GM12878 (cell line): ENCODE measurements at regions not wholly inside any gene's neighbourhood (a gene's known extent, or its start where the extent isn't known, plus 50 kb on each side); places are given as distances from the start of the nearest gene placed in this dataset.

Experiments
- ATAC-seq: fragments of 200-7000 bp; cut with Tn5 transposase; 3 replicates; pipeline ENCODE4 v1.9.1; 2020; ENCODE audit warnings: mild to moderate bottlenecking, moderate library complexity
- BruUV-seq: library from RNA; stranded (reverse); fragments of 400-500 nt; replicated peaks from 2 replicates; lab custom pipeline; 2021; lab: Mats Ljungman, UMichigan
- CTCF ChIA-PET: fragments of 300-600 bp; sonication (Branson Sonifier 250); formaldehyde crosslinking; extraction: SDS; loops from one replicate; lab custom pipeline; 2021; ENCODE audit warnings: inconsistent platforms; lab: Yijun Ruan, JAX
- POLR2A ChIA-PET: fragments of 350-600 bp; formaldehyde crosslinking; extraction: SDS; loops from one replicate; lab custom pipeline; 2021; ENCODE audit warnings: inconsistent platforms; lab: Charles Lee
- RAD21 ChIA-PET: fragments of 300-600 bp; sonication (Branson Sonifier 250); formaldehyde crosslinking; loops from one replicate; lab custom pipeline; 2023; ENCODE audit warnings: antibody characterized with exemption; ENCODE audit not compliant: unreplicated experiment; lab: Charles Lee
- SMC1A ChIA-PET: fragments of 300-600 bp; sonication (Branson Sonifier 250); formaldehyde crosslinking; loops from one replicate; lab custom pipeline; 2023; ENCODE audit not compliant: unreplicated experiment, uncharacterized antibody; lab: Charles Lee
- DNase-seq: peaks from one replicate; pipeline ENCODE4 v3.0.0-alpha.2; 2011; ENCODE audit warnings: low read depth, low spot score
- FAIRE-seq: peaks from 3 replicates; lab custom pipeline; 2011; peaks lifted over from hg19 to GRCh38; lab: Jason Lieb, UNC
- H2AFZ ChIP-seq: 2 replicates; pipeline ENCODE4 v1.6.0; 2011; ENCODE audit warnings: low read depth, low read length, control low read depth; ENCODE audit not compliant: control insufficient read depth
- H3K27ac ChIP-seq: 2 replicates; pipeline ENCODE4 v1.5.1; 2011; ENCODE audit warnings: control low read depth; ENCODE audit not compliant: control insufficient read depth, insufficient read depth
- H3K27me3 ChIP-seq, 2 experiments: replicated peaks in 1 of 2; 2 replicates each; pipeline versions ENCODE4 v1.6.0 to v1.6.1; 2011; ENCODE audit warnings: low read length in 1 of 2; ENCODE audit not compliant: control insufficient read depth in 2 of 2, insufficient read depth in 2 of 2
- H3K36me3 ChIP-seq, 2 experiments: 2 replicates each; pipeline ENCODE4 v1.5.1; 2011; ENCODE audit warnings: low read length in 1 of 2; ENCODE audit not compliant: control insufficient read depth in 2 of 2, insufficient read depth in 2 of 2
- H3K4me1 ChIP-seq: 2 replicates; pipeline ENCODE4 v1.6.1; 2011; ENCODE audit warnings: mild to moderate bottlenecking, low read length, moderate library complexity, mixed read lengths; ENCODE audit not compliant: control insufficient read depth, insufficient read depth
- H3K4me2 ChIP-seq: 2 replicates; pipeline ENCODE4 v1.6.0; 2011; ENCODE audit warnings: control low read depth; ENCODE audit not compliant: control insufficient read depth, insufficient read depth
- H3K4me3 ChIP-seq: fragments of 200-600 bp; sonication (generic); 2 replicates; pipeline ENCODE4 v1.5.1; 2016
- H3K79me2 ChIP-seq: 2 replicates; pipeline ENCODE4 v1.6.0; 2011; ENCODE audit warnings: low read length; ENCODE audit not compliant: control insufficient read depth, insufficient read depth
- H3K9ac ChIP-seq: 2 replicates; pipeline ENCODE4 v1.8.0; 2011; ENCODE audit warnings: low read length, control low read depth, mixed read lengths; ENCODE audit not compliant: control insufficient read depth, insufficient read depth
- H3K9me3 ChIP-seq: replicated peaks from 3 replicates; pipeline ENCODE4 v1.5.1; 2011; ENCODE audit warnings: mild to moderate bottlenecking, low read length; ENCODE audit not compliant: control insufficient read depth, insufficient read depth
- H4K20me1 ChIP-seq: 2 replicates; pipeline ENCODE4 v1.6.0; 2011; ENCODE audit not compliant: control insufficient read depth, insufficient read depth
- ELK1 ChIP-seq: IDR thresholded peaks from 2 replicates; pipeline ENCODE4 v1.6.1; 2012; ENCODE audit warnings: low read depth, low read length, improper control_type of control experiment
- EZH2 ChIP-seq: IDR thresholded peaks from 2 replicates; pipeline ENCODE4 v1.6.1; 2012; ENCODE audit warnings: low read depth, mild to moderate bottlenecking, control low read depth, inconsistent platforms, low read length, borderline replicate concordance; ENCODE audit not compliant: control insufficient read depth
- HDAC6 ChIP-seq: fragments of 200-600 bp; sonication (generic); IDR thresholded peaks from one replicate; pipeline ENCODE4 v1.8.0; 2017; ENCODE audit warnings: antibody characterized with exemption; ENCODE audit not compliant: unreplicated experiment
- IKZF1 ChIP-seq: fragments of 450-650 bp; conservative IDR thresholded peaks from 2 replicates; pipeline ENCODE4 v1.6.1; 2017; ENCODE audit warnings: antibody characterized with exemption, mild to moderate bottlenecking
- WGBS: methylation state at CpG from one replicate; pipeline ENCODE4 v1.1.6; 2016; ENCODE audit warnings: low lambda C conversion rate; ENCODE audit not compliant: insufficient replicate concordance, insufficient coverage; ENCODE audit errors: missing lambda C conversion rate; 5-methylcytosine and 5-hydroxymethylcytosine counted together
- in situ Hi-C: fragments of 300-500 bp; cut with MboI; formaldehyde crosslinking; loops from 9 replicates; pipeline ENCODE4 v1.14.3; 2018; ENCODE audit warnings: mixed read lengths
- intact Hi-C: fragments of 100-400 bp; cut with micrococcal nuclease; formaldehyde crosslinking; loops from one replicate; pipeline ENCODE4 v1.14.2; 2022; ENCODE audit not compliant: unreplicated experiment
- TF ChIP-seq, protein P1 (sequence below): IDR thresholded peaks from 2 replicates; pipeline ENCODE4 v1.6.1; 2012; ENCODE audit warnings: low read length, inconsistent platforms

GRCh38 chr12:47025798-47026197, 53.6 kb upstream of the PCED1B start:
- FAIRE-seq (no peak), ATAC-seq (no peak)
- no peaks in the 10 kb centered on the region for H3K79me2 ChIP-seq
- H3K4me2 ChIP-seq: no peak overlapping the region
- BruUV-seq: no TSS peak
- no peak overlapping the region for H2AFZ ChIP-seq
- H3K27ac ChIP-seq: no peak overlapping the region
- ChIA-PET CTCF (no interaction called here), RAD21 (no interaction called here), POLR2A (no interaction called here), SMC1A (no interaction called here)
- H3K9me3 ChIP-seq: no peaks in the 10 kb centered on the region
- intact Hi-C loops: no loop called here
- no peaks in the 10 kb centered on the region for H3K36me3 ChIP-seq
- no peak overlapping the region for H3K9ac ChIP-seq
- in situ Hi-C loops: no loop called here
- H3K4me1 ChIP-seq: no peaks in the 10 kb centered on the region
- no peaks in the 10 kb centered on the region; a peak in 1 of 4 replicates for H3K27me3 ChIP-seq
- TF ChIP-seq EZH2 (no peak), HDAC6 (no peak), IKZF1 (no peak), ELK1 (no peak)
- TF ChIP-seq, protein P1, sequence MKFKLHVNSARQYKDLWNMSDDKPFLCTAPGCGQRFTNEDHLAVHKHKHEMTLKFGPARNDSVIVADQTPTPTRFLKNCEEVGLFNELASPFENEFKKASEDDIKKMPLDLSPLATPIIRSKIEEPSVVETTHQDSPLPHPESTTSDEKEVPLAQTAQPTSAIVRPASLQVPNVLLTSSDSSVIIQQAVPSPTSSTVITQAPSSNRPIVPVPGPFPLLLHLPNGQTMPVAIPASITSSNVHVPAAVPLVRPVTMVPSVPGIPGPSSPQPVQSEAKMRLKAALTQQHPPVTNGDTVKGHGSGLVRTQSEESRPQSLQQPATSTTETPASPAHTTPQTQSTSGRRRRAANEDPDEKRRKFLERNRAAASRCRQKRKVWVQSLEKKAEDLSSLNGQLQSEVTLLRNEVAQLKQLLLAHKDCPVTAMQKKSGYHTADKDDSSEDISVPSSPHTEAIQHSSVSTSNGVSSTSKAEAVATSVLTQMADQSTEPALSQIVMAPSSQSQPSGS: no peak
- TF ChIP-seq, all 136 proteins: peak for 0
- DNase-seq: no peak
- no peaks in the 10 kb centered on the region for H4K20me1 ChIP-seq
- WGBS: 35% methylated on average over 2 of the region's 2 CpGs
- no peak overlapping the region for H3K4me3 ChIP-seq
